GM12872 (cell line): ENCODE measurements at regions not wholly inside any gene's neighbourhood (a gene's known extent, or its start where the extent isn't known, plus 50 kb on each side); places are given as distances from the start of the nearest gene placed in this dataset.

Experiments used
- TF ChIP-seq, protein P1 (sequence below): IDR thresholded peaks from 3 replicates; pipeline ENCODE4 v1.5.1; 2011; ENCODE audit warnings: low read depth, mild to moderate bottlenecking, low read length, moderate library complexity; ENCODE audit not compliant: insufficient read depth

DNA sequence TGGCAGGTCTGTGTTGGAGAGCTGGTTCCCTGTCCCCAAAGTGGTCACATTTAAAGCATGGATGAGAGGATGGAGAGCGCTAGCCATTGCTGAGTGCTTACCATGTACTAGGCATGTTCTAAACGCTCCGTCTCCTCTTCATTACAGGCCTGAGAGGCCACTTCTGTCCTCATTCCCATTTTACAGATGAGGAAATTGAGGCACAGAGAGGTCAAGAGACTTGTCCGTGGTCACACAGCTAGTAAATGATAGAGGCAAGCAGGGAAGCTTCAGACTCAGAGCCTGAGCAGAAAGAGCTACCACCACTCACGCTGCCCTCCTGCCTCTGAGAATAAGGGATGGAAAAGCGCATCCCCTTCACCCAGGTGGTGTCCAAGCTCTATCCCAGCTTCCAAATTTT lies 64.3 kb downstream of the SLC25A47 start:
- TF ChIP-seq, protein P1, sequence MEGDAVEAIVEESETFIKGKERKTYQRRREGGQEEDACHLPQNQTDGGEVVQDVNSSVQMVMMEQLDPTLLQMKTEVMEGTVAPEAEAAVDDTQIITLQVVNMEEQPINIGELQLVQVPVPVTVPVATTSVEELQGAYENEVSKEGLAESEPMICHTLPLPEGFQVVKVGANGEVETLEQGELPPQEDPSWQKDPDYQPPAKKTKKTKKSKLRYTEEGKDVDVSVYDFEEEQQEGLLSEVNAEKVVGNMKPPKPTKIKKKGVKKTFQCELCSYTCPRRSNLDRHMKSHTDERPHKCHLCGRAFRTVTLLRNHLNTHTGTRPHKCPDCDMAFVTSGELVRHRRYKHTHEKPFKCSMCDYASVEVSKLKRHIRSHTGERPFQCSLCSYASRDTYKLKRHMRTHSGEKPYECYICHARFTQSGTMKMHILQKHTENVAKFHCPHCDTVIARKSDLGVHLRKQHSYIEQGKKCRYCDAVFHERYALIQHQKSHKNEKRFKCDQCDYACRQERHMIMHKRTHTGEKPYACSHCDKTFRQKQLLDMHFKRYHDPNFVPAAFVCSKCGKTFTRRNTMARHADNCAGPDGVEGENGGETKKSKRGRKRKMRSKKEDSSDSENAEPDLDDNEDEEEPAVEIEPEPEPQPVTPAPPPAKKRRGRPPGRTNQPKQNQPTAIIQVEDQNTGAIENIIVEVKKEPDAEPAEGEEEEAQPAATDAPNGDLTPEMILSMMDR: no peak

DNA sequence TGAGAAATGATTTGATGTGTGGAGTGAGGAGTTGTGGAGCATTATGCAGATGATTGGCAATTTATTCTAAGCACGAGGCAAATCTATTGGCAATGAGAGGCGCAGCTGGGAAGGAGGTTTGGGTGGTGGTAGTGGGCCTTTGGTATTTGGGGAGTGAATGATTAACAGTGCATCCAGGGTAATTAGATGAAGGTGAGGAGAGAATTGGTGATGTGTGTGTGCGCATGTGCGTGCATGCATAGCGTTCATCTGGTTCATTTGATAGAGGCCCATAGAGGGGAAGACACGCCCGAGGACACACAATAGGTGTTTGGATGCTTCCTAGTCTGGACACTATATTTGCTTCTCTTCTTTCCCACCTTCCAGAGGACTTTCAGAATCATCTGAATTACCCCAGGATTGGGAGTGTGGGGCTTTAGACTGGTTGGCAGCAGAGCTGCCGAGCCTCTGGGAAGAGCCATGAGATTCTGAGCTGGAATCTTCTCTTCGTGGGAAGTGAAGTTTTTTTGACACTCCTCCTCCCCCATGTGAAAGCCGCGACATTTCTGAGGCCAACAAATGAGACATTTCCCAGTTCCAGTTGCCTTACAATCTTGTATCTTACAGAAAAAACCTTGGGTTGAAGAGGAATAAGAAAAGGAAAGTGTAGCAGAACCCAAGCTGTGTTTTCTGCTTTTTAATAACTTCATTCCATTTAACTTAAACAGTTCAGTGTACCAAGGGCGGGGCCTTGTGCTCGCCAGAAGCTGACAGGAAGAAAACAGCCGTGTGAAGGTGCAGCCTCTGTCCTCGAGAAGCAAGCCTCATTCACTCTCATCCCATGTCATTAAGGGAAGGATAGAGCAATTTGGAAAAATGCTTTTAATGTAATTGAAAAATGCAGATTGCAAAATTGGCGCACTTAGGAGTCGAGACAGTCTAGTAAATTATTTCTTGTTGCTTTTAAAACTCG lies 65.2 kb downstream of the SLC25A47 start:
- TF ChIP-seq, protein P1: no peak

DNA sequence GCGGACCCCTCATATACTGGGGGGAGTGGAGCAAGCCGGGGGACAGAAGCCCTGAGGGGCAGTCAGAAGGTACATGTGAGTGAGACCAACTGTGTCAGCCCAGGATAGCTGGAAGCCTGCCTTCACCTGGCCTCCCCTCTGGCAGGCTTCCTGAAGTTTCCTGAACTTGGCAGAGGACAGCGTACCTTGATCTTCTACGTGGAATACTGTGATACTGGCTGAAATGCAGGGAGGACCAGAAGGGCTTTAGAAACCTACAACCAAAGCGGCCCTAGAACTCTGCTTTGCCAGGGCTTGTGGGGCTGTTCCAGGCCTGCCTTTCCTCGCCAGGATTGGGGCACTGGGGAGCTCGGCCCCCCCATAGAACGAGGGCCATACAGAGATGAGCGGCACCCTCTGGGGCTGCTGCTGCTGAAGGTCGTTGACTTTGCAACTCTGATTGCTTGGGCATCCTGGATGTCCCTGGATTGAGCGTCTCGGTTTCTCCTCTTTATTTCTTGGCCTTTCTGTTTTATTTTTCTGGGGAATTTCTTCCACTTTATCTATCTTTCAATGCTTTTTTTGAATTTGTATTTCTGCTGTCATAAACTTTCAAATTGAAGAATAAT lies 66.5 kb downstream of the SLC25A47 start:
- TF ChIP-seq, protein P1: no peak

DNA sequence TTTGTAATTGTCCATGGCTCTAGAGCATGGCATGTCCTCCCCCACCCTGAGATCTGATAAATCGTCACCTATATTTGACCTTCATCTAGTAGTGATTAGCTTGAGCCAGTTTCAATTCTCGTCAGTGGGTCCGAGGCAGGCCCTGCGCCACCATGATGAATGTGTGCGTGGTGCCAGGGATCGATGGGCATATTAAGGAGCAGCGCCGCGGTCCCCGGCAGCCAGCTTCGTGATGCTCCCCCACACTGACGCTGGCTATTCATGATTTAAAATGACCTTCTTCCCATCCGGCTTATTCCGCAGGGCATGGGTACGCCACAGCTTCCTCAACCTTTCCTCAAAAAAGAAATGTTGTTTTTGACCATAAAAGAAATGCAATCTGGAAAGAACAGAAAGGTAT lies 68.0 kb downstream of the SLC25A47 start:
- TF ChIP-seq, protein P1: no peak

DNA sequence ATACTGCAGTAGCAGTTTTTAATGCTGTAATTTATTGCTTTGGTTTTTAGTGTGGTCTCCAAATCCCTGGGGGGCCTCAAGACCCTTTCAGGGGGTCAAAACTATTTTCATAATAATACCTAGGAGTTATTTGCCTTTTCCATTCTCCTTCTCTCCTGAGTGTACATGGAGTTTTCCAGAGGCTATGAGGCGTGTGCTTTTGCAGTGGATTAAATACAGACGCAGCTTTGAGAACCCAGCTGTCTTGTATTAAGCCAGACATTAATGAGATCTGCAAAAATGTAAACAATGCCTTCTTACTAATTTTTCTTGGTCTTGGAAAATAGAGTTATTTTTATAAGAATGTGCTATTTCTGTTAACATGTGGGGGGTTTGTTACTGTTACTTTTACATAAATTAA lies 68.6 kb downstream of the SLC25A47 start:
- TF ChIP-seq, protein P1: no peak

DNA sequence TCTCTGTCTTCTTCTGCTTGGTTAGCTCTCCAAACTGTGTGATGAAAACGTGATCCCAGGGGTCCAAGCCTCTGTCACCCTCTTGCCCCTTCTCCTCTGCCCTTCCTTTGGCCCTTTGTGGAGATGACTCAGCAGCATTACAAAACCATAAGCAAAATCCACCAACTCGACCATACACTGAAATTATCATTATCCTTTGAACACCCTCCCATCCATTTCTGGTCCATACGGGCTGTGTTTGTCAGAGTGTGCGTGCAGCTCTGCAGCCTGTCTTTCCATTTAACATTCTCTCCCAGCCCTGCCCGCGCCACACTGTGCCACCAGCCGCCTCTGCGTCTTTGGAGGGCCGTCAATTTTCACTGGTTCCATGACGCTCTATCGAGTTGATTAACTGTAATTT lies 69.2 kb downstream of the SLC25A47 start:
- TF ChIP-seq, protein P1: no peak

DNA sequence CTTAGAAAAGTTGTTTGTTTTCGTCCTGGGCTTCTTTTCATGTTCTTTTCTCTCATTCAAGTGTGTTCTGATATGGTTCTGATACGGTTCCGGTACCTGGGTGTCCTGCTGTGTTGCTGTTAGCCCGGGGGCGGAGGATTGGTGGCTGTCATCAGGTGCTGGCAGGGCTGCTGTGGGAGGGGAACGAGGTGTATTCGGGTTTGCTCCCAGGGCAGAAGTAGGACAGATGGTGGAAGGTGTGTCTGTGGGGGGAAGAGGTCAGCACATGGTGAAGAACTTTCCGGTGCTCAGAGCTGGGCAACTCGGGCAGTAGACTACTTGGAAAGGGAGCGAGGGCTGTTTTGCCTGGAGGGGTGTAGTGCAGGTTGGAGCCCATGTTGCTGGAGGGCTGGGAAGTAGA lies 70.2 kb downstream of the SLC25A47 start:
- TF ChIP-seq, protein P1: no peak
